Spleen (tissue), 11 donors: ENCODE measurements at regions not wholly inside any gene's neighbourhood (a gene's known extent, or its start where the extent isn't known, plus 50 kb on each side); places are given as distances from the start of the nearest gene placed in this dataset.
"Not testable (repeated sequence)": the region's sequence is repeated elsewhere in the genome, so short reads cannot be mapped to it uniquely, and the experiment has no call there.

Experiments used
- DNase-seq: peaks from one replicate; pipeline ENCODE4 v3.0.0-alpha.2; 2020
- H3K27ac ChIP-seq, 8 donors: fragments of 200-600 bp; sonication (generic) in 7 of 8; 1 replicate in 4 of 8; 2 replicates in 4 of 8; pipeline versions ENCODE4 v1.5.0 to v1.8.0; 2016 to 2021; ENCODE audit warnings: inconsistent platforms in 4 of 8, mild to moderate bottlenecking in 4 of 8, moderate library complexity in 1 of 8
- H3K27me3 ChIP-seq, 7 donors: fragments of 200-600 bp; sonication (generic) in 6 of 7; replicated peaks in 1 of 7; 1 replicate in 4 of 7; 2 replicates in 3 of 7; pipeline versions ENCODE4 v1.5.0 to v1.8.0; 2016 to 2021; ENCODE audit warnings: inconsistent platforms in 3 of 7, mild to moderate bottlenecking in 1 of 7
- H3K36me3 ChIP-seq, 6 donors: fragments of 200-600 bp; sonication (generic) in 5 of 6; 1 replicate in 4 of 6; 2 replicates in 2 of 6; pipeline versions ENCODE4 v1.5.0 to v1.8.0; 2016 to 2021; ENCODE audit warnings: inconsistent platforms in 2 of 6
- H3K4me1 ChIP-seq, 6 donors: fragments of 200-600 bp; sonication (generic) in 5 of 6; 1 replicate in 3 of 6; 2 replicates in 3 of 6; pipeline versions ENCODE4 v1.5.0 to v1.8.0; 2016 to 2021; ENCODE audit warnings: inconsistent platforms in 3 of 6
- H3K4me3 ChIP-seq, 8 donors: fragments of 200-600 bp; sonication (generic) in 7 of 8; 1 replicate in 4 of 8; 2 replicates in 4 of 8; pipeline versions ENCODE4 v1.5.0 to v1.8.0; 2016 to 2021; ENCODE audit warnings: inconsistent platforms in 4 of 8, mild to moderate bottlenecking in 4 of 8, moderate library complexity in 2 of 8
- H3K9me3 ChIP-seq, 8 donors: fragments of 200-600 bp; sonication (generic) in 7 of 8; 1 replicate in 4 of 8; 2 replicates in 4 of 8; pipeline versions ENCODE4 v1.5.0 to v1.8.0; 2016 to 2021; ENCODE audit warnings: inconsistent platforms in 4 of 8
- CTCF ChIP-seq, 11 experiments: fragments of 200-600 bp in 7 of 11; fragments of 450-650 bp in 4 of 11; sonication (generic) in 4 of 11; IDR thresholded peaks in 8 of 11; conservative IDR thresholded peaks in 3 of 11; 1 replicate in 7 of 11; 2 replicates in 4 of 11; pipeline versions ENCODE4 v1.4.0 to v1.8.0; 2016 to 2021; ENCODE audit warnings: antibody characterized with exemption in 11 of 11, inconsistent platforms in 4 of 11, mild to moderate bottlenecking in 1 of 11
- POLR2AphosphoS5 ChIP-seq, 3 donors: sonication (generic); formaldehyde crosslinking; IDR thresholded peaks; one replicate each; pipeline ENCODE4 v1.5.1; 2017; ENCODE audit warnings: antibody characterized with exemption in 3 of 3
- WGBS, 5 donors: extraction: QIAGEN DNeasy Blood & Tissue Kit in 3 of 5; methylation state at CpG; one replicate each; pipeline versions ENCODE4 v1.1.5 to v1.1.7; 2013 to 2018; 5-methylcytosine and 5-hydroxymethylcytosine counted together
- intact Hi-C: fragments of 100-400 bp; cut with DNase I; formaldehyde crosslinking; loops from one replicate; pipeline ENCODE4 v1.15.0; 2023; ENCODE audit warnings: low total_unique reads
- donor health status: healthy with polysubstance abuse.
- donor health status: DM: no; HTN: no; CAD: no; lungs with moderate emphysema.
- donor health status: DM: no; HTN: no; CAD: no.
- donor health status: Bipolar disorder and iron deficiency.
- donor health status: healthy.
- donor health status: DM: no; HTN: no; CAD: no.
- donor health status: DM: yes; HTN: yes; CAD: no.

DNA sequence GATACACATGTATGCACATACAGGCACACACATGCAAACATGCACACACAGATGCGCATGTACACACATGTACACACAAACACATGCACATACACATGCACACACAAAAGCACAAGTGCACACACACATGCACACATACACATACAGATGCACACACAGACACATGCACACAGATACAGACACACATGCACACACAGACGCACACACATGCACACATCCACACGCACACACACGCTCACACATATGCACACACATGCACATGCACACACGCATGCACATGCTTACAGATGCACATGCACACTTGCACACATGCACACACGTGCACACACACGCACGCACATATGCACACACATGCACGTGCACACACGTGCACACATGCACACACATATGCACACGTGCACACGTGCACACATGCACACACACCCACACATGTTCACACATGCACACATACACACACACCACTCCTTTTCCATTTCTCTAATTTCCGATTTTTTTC lies 283.8 kb upstream of the FRG2C start:
- WGBS, 5 donors = 90 to 99% (median 98%) methylated on average over 13 of the region's 13 CpGs
- TF ChIP-seq CTCF (IDR thresholded peaks at IDR 0.05 in 8 of 11, conservative IDR thresholded peaks at IDR 0.05 in 3 of 11) = no peak
- Histone ChIP-seq H3K36me3 (no peaks in the 10 kb centered on the region), H3K4me3 (no peak overlapping the region), H3K4me1 (no peaks in the 10 kb centered on the region), H3K9me3 (no peaks in the 10 kb centered on the region), H3K27ac (no peak overlapping the region), H3K27me3 (no peaks in the 10 kb centered on the region)
- DNase-seq = no peak
- intact Hi-C loops = no loop called here

DNA sequence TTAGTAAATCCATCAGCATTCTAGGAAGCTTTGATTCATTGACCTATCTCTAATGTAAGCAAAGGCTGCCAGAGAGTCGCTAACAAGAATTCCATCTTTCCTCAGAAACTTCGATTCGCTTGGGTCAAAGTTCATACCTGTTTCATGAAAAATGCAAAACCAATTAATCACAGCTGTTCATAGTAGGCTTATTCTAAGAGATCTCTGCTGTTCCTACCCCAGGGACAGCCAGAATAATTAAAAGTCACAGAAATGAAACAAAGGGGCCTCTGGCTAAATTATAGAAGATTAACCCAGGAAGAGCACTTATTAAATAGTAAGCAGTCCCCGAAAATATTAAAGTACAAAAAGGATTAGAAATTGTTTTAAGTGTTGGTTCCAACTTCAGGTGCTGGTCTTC lies 280.1 kb upstream of the FRG2C start:
- H3K9me3 ChIP-seq, H3K27ac ChIP-seq, intact Hi-C loops, DNase-seq, H3K27me3 ChIP-seq, H3K4me1 ChIP-seq, H3K4me3 ChIP-seq, H3K36me3 ChIP-seq: not testable (repeated sequence)
- WGBS, 5 donors = 84 to 96% (median 88%) methylated on average over 4 of the region's 4 CpGs

DNA sequence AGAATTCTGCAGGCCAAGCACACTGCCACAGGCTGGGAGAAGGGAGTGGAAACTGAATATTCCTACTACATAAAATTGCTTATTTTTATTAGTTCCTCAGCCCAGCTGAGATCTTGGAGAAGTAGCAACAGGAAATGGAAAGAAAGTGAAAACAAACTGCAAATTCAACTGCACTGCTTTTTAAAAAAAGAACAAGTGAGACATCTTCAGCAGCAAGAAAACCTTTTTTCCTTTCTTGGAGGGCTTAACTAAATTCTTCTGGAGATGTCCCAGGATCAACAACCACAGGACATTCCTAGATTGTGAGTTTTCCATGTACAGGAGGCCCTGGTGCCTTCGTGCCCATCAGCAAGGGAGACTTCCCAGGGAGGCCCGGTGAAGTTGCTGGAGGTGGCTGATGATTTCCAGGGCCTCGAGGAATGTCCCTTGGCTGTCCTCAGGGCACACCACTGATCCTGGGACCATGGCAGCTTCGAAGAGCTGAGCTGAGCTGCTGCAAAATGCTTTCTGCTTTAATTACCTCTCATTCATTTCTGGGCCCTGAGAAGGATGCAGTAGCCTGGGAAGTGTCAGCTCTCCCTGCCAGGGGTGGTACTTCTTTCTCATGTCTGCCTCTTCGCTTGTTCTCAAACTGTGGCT lies 275.5 kb upstream of the FRG2C start:
- H3K4me3 ChIP-seq = not testable (repeated sequence)

DNA sequence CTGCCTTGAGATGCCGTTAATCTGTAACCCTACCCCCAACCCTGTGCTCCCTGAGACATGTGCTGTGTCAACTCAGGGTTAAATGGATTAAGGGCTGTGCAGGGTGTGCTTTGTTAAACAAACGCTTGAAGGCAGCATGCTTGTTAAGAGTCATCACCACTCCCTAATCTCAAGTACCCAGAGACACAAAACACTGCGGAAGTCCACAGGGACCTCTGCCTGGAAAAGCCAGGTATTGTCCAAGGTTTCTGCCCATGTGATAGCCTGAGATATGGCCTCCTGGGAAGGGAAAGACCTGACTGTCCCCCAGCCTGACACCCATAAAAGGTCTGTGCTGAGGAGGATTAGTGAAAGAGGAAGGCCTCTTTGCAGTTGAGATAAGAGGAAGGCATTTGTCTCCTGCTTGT lies 270.8 kb upstream of the FRG2C start:
- H3K4me1 ChIP-seq, H3K4me3 ChIP-seq, H3K9me3 ChIP-seq, intact Hi-C loops, H3K27ac ChIP-seq, H3K36me3 ChIP-seq, DNase-seq: not testable (repeated sequence)
- peaks cover 0 to 13% (median 0%) of the 10 kb centered on the region in 7 donors for H3K27me3 ChIP-seq
- WGBS, 5 donors = 47 to 81% (median 70%) methylated on average over 3 of the region's 3 CpGs

More for the DNA sequence above, 275.5 kb upstream of the FRG2C start:
- H3K9me3 ChIP-seq, DNase-seq, H3K27ac ChIP-seq, H3K4me1 ChIP-seq, H3K27me3 ChIP-seq, H3K36me3 ChIP-seq, intact Hi-C loops: not testable (repeated sequence)
- 62 to 73% (median 67%) methylated on average over 3 to 5 of the region's 5 CpGs for WGBS, 5 donors

DNA sequence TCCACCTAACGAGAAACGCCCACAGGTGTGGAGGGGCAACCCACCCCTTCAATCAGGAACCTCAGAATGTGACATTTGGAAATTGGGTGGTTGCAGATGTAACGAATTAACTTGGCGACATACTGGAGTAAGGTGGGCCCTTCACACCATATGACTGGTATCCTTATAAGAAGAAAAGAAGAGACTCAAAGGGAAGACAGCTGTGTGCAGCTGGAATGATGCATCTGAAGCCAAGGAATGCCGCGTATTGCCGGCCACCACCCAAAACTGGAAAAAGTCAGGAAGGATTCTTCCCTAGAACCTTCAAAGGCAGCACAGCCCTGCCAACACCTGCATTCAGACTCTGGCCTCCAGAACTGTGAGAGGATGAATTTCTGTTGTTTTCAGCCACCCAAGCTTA lies 270.0 kb upstream of the FRG2C start:
- H3K27ac ChIP-seq, H3K4me3 ChIP-seq, DNase-seq, H3K4me1 ChIP-seq, intact Hi-C loops, H3K36me3 ChIP-seq, H3K9me3 ChIP-seq: not testable (repeated sequence)
- H3K27me3 ChIP-seq = peaks cover 0 to 13% (median 0%) of the 10 kb centered on the region in 7 donors
- WGBS, 5 donors = 73 to 85% (median 83%) methylated on average over 7 of the region's 7 CpGs

GRCh38 chr3:75394562-75395360 lies 269.4 kb upstream of the FRG2C start:
- H3K4me1 ChIP-seq, H3K36me3 ChIP-seq, intact Hi-C loops, H3K9me3 ChIP-seq, H3K27ac ChIP-seq, DNase-seq, H3K4me3 ChIP-seq: not testable (repeated sequence)
- 75 to 81% (median 80%) methylated on average over 12 to 15 of the region's 15 CpGs for WGBS, 5 donors
- peak in 1 of 3 donors; percentile 27 for TF ChIP-seq POLR2AphosphoS5 (IDR thresholded peaks at IDR 0.05)
- H3K27me3 ChIP-seq = peaks cover 0 to 13% (median 0%) of the 10 kb centered on the region in 7 donors
